ENCODE measurements at regions not wholly inside any gene's neighbourhood (a gene's known extent, or its start where the extent isn't known, plus 50 kb on each side); places are given as distances from the start of the nearest gene placed in this dataset.

- DNase-seq: no peak
These were observed 1263.9 kb downstream of the FSCB start for GRCh38 chr14:43243168-43243567.

- no peak for DNase-seq
These were observed 1274.8 kb downstream of the FSCB start for GRCh38 chr14:43232261-43232660.

DNA sequence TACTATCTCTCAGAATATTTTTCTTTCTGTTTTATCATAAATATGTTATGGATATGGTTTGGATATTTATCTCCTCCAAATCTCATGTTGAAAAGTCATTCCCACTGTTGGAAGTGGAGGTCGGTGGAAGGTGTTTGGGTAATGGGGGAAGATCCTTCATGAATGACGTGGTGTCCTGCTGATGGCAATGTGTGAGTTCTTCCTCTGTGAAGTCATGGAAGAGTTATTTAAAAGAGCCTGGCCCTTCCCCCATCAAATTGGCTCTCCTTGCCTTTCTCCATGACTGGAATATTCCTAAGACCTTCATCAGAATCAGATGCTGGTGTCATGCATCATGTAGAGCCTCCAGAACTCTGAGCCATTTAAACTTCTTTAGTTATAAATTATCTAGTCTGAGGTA lies 1291.6 kb downstream of the FSCB start:
- DNase-seq: no peak

GRCh38 chr14:43207189-43207588 lies 1299.9 kb downstream of the FSCB start:
- DNase-seq: no peak

DNA sequence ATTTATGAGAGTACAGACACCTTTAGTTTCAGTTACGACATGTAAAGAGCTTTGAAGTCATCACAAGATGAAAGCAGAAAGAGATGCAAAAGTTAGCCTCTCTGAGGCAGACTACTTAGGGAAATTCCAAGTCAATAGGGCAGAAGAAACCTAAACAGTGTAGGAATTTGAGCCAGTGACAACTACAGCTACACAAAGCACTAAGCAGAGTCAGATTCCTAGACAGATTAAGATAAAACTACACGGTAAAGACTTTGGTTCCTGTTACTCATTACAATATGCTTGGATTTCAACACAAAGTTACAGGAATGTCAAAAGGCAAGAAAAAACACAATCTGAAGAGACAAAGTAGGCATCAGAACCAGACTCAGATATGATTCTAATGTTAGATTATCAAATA lies 1302.3 kb downstream of the FSCB start:
- no peak for DNase-seq

- no peak for DNase-seq
These were observed 1306.6 kb downstream of the FSCB start for GRCh38 chr14:43200519-43200918.

- DNase-seq: no peak
These were observed 1308.6 kb downstream of the FSCB start for GRCh38 chr14:43198465-43198864.

DNA sequence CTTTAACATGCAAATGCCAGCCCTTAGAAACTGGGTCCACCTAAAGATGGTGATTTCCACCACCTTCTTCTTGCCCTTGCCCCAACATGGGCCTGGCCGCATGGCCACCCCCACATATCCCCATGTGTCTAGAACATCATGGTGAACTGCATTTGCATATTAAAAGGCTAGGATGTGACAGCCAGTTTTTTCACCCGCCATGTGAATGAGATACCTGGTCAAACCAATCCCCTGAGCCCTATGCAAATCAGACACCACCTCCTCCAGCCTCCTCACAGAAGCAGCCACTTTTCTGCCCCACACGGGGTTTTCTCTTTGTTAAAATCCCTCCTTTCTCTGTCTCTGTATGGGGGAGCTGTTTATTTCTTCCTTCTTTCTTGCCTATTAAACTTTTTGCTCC lies 1322.5 kb downstream of the FSCB start:
- DNase-seq: no peak

DNA sequence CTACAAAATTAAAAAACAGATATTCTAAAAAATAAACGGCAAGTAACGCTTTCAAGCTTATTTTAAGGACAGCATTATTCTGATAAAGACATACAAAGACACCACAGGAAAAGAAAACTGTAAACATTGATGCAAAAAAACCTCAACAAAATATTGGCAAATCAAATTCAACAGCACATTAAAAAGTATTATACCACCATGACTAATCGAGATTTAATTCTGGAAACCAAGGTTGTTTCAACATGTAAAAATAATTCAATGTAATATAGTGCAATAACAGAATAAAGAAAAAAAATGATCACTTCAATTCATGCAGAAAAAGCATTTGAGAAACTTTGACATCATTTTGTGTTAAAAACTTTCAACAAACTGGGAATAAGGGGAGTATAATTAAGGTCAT lies 1323.2 kb downstream of the FSCB start:
- DNase-seq: no peak

DNA sequence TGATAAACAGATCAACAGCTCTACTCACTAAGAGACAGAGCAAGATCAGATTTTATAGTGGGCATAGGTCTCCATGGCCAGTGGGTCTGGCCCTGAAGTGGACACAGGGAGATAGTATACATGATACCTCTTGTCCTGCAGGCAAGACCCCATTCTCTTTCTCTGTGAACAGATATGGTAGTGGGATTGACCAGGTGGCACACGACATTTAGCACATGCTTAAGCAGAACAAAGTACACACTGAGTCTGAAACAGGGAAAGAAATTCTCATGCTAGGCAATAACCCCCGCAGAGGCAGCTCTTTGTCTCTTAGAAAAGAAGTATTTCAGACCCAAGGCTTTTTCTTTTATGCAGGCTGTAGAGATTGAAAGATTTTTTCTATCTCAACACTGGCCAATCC lies 1331.2 kb downstream of the FSCB start:
- DNase-seq: no peak

GRCh38 chr14:43172899-43173548 lies 1334.1 kb downstream of the FSCB start:
- no peak for DNase-seq

GRCh38 chr14:43169722-43170121 lies 1337.4 kb downstream of the FSCB start:
- DNase-seq: no peak

DNA sequence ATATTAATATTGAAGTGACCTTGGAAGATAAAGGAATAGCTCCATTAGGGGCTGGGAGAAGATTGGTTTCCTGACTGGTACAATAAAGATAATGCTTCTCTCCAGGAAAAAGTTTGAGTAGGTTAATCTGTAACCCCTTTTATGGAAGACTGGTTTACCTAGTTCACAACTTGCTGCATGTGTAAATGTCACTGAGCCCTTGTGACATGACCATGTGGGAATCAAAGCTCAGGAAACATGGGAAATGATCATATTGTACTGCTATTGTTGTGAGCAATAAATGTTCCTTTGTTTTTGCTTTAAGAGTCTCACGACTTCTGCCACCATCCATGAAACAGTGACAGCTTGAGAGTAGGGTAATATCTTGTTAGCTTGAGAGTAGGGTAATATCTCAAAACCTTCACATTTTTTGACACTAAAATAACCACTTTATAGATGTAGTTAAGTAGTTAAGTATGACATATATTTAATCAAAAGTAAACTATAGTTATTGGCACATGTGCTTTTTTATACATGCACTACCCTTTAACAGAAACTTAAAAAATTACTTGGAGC lies 1338.6 kb downstream of the FSCB start:
- no peak for DNase-seq

- no peak for DNase-seq
These were observed 1340.9 kb downstream of the FSCB start for GRCh38 chr14:43166163-43166562.

- DNase-seq: no peak
These were observed 1341.4 kb downstream of the FSCB start for GRCh38 chr14:43165651-43166050.

GRCh38 chr14:43161477-43161876 lies 1345.6 kb downstream of the FSCB start:
- DNase-seq: no peak

GRCh38 chr14:43157661-43158060 lies 1349.4 kb downstream of the FSCB start:
- no peak for DNase-seq

- DNase-seq: no peak
These were observed 1351.2 kb downstream of the FSCB start for GRCh38 chr14:43155924-43156323.

DNA sequence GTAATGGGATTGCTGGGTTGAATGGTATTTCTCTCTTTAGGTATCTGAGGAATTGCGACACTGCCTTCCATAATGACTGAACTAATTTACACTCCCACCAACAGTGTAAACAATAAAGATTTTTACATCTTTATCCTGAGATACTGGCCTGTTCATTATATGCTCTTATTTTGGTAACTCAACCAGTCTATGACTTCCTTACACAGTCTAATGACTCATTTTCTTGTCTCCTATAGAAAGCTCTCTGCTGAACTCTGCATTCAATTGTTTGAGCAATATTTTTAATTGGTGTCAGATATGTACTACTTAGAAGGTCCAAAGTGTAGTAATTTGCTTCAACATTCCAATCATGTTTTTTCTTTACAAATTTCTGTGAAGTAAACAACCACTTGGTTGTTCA lies 1351.8 kb downstream of the FSCB start:
- DNase-seq: no peak

- DNase-seq: no peak
These were observed 1359.6 kb downstream of the FSCB start for GRCh38 chr14:43147485-43147884.

- DNase-seq: no peak
These were observed 1361.7 kb downstream of the FSCB start for GRCh38 chr14:43145361-43145760.

- DNase-seq: no peak
These were observed 1364.0 kb downstream of the FSCB start for GRCh38 chr14:43143106-43143505.

DNA sequence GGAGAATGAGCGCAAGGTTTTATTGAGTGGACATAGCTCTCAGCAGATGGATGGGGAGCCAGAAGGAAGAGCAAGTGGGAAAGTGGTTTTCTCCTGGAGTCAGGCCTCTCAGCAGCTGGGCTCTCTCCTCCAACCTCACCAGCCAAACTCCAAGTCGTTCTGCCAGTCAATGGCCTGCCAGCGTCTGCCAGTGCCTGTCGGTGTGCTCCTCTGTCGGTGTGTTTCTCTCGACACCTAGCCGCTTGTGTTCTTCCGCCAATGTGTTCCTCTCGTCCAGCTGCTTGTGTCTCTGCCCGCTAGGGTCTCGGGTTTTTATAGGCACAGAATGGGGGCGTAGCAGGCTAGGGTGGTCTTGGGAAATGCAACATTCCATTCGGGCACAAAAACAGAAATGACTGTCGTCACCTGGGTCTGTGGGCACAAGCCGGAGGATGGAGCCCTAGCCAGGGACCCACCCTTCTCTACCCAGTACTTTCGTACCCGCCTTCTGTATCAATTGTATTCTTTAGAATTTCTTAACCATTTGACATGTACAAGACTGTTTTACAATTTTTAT lies 1365.4 kb downstream of the FSCB start:
- DNase-seq: no peak

DNA sequence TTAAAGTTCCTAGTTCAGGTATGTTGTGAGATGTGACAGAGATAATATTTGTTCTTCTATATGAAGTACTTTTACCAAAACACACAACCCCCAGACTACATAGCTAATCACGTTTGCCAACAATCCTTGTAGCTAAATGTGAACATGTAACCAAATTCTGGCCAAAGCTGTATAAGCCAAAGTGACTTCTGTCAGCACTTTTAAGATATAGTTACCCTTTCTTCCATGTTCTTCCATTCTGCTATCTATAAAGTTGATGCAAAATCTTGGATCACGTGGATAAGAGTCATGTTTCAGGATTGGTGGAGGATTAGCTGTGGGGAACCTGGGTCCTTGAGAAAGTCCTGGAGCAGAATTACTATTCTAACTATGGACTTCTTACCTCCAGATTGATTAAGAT lies 1366.6 kb downstream of the FSCB start:
- DNase-seq: no peak

- no peak for DNase-seq
These were observed 1371.1 kb downstream of the FSCB start for GRCh38 chr14:43135877-43136411.

Measured in NCI-H82 (cell line).